SU-DHL-6 (cell line): ENCODE measurements at regions not wholly inside any gene's neighbourhood (a gene's known extent, or its start where the extent isn't known, plus 50 kb on each side); places are given as distances from the start of the nearest gene placed in this dataset.

Source experiments
- H2AFZ ChIP-seq: fragments of 200-600 bp; sonication (generic); 2 replicates; pipeline ENCODE4 v1.6.1; 2014; ENCODE audit warnings: low read depth, mild to moderate bottlenecking, moderate library complexity, mixed read lengths, antibody characterized with exemption, low read length; ENCODE audit not compliant: severe bottlenecking
- H3F3A ChIP-seq: fragments of 200-600 bp; shearing (Covaris generic); 2 replicates; pipeline ENCODE4 v1.6.0; 2016; ENCODE audit warnings: antibody characterized with exemption, mild to moderate bottlenecking; ENCODE audit not compliant: insufficient read depth
- H3K27ac ChIP-seq: fragments of 200-600 bp; sonication (generic); 2 replicates; pipeline ENCODE4 v1.5.1; 2016; ENCODE audit warnings: low read depth, mild to moderate bottlenecking, low read length, moderate library complexity, mixed read lengths
- H3K27me3 ChIP-seq: fragments of 200-600 bp; sonication (generic), shearing (Covaris generic); 2 replicates; pipeline ENCODE4 v1.6.0; 2014; ENCODE audit warnings: mild to moderate bottlenecking, low read length
- H3K36me3 ChIP-seq: fragments of 200-600 bp; sonication (generic); 2 replicates; pipeline ENCODE4 v1.6.1; 2014; ENCODE audit warnings: mild to moderate bottlenecking, low read length, mixed read lengths
- H3K4me2 ChIP-seq: fragments of 300-600, 200-600 bp; shearing (Covaris generic), sonication (generic); 2 replicates; pipeline ENCODE4 v1.6.0; 2014; ENCODE audit warnings: low read length, low read depth, mild to moderate bottlenecking; ENCODE audit not compliant: poor library complexity, severe bottlenecking
- H3K4me3 ChIP-seq: fragments of 200-600 bp; sonication (generic); 2 replicates; pipeline ENCODE4 v1.5.1; 2014; ENCODE audit warnings: antibody characterized with exemption, low read length, mild to moderate bottlenecking, mixed read lengths; ENCODE audit not compliant: insufficient read depth, poor library complexity, severe bottlenecking
- H3K79me2 ChIP-seq: fragments of 200-600 bp; sonication (generic); 2 replicates; pipeline ENCODE4 v1.6.1; 2014; ENCODE audit warnings: mild to moderate bottlenecking, low read length, moderate library complexity; ENCODE audit not compliant: insufficient read depth
- H3K9ac ChIP-seq: fragments of 200-600 bp; sonication (generic); 2 replicates; pipeline ENCODE4 v1.7.0; 2014; ENCODE audit warnings: mild to moderate bottlenecking, low read length
- H3K9me2 ChIP-seq: fragments of 200-600 bp; sonication (generic); replicated peaks from 2 replicates; pipeline ENCODE4 v1.6.1; 2014; ENCODE audit warnings: low read length; ENCODE audit not compliant: insufficient read depth
- H3K9me3 ChIP-seq: fragments of 200-600 bp; sonication (generic); 2 replicates; pipeline ENCODE4 v1.6.1; 2014; ENCODE audit warnings: low read length, mixed read lengths; ENCODE audit not compliant: insufficient read depth
- H4K20me1 ChIP-seq: fragments of 200-600 bp; sonication (generic); 2 replicates; pipeline ENCODE4 v1.6.1; 2014; ENCODE audit warnings: low read depth, mild to moderate bottlenecking, antibody characterized with exemption, low read length, moderate library complexity, mixed read lengths
- EZH2phosphoT487 ChIP-seq: fragments of 200-600 bp; sonication (generic), shearing (Covaris generic); conservative IDR thresholded peaks from 2 replicates; pipeline ENCODE4 v1.6.1; 2018; ENCODE audit warnings: mild to moderate bottlenecking, antibody characterized with exemption, low read length, moderate library complexity, mixed read lengths
- TF ChIP-seq, protein P1 (sequence below): fragments of 200-600 bp; sonication (generic); IDR thresholded peaks from one replicate; pipeline ENCODE4 v1.5.1; 2017; ENCODE audit warnings: antibody characterized with exemption, mild to moderate bottlenecking, low read length, moderate library complexity; ENCODE audit not compliant: insufficient read depth, poor library complexity, severe bottlenecking

DNA sequence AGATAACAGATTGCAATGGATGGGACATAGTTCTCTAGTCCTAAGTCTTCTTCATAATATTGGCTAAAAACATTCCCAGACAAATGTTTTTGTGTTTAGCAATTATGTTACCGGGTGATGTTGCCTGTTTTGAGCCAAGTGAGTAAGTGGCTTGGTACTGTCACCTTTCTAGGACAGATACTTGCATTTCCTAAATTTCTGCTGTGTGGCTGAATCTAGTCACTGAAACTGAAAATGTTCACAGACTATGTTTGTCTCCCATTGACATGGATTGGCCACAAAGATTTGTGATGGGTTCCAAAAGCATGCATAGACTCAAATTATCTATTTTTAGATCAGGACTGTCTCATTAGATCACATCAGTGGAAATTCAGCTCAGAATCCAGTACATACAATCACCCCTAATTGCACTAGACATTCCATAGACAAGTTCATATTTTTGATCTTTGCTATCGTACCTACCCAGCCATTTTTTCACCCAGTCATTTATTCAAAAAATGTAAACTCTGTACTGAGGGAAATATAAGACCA, 1222.1 kb upstream of the AUTS2 start:
- no peaks in the 10 kb centered on the region for H3F3A ChIP-seq
- H3K36me3 ChIP-seq, result no peaks in the 10 kb centered on the region
- no peak overlapping the region for H3K27ac ChIP-seq
- no peaks in the 10 kb centered on the region for H3K79me2 ChIP-seq
- H3K4me2 ChIP-seq, result no peak overlapping the region
- H3K27me3 ChIP-seq, result no peaks in the 10 kb centered on the region; the same call in 1 of the 2 replicates
- no peak overlapping the region for H3K4me3 ChIP-seq
- H3K9ac ChIP-seq, result no peak overlapping the region
- peaks cover 4% of the 10 kb centered on the region; the same call in 1 of the 2 replicates for H3K9me3 ChIP-seq
- H2AFZ ChIP-seq, result no peak overlapping the region
- no peaks in the 10 kb centered on the region for H3K9me2 ChIP-seq
- TF ChIP-seq EZH2phosphoT487, result no peak
- TF ChIP-seq, protein P1, sequence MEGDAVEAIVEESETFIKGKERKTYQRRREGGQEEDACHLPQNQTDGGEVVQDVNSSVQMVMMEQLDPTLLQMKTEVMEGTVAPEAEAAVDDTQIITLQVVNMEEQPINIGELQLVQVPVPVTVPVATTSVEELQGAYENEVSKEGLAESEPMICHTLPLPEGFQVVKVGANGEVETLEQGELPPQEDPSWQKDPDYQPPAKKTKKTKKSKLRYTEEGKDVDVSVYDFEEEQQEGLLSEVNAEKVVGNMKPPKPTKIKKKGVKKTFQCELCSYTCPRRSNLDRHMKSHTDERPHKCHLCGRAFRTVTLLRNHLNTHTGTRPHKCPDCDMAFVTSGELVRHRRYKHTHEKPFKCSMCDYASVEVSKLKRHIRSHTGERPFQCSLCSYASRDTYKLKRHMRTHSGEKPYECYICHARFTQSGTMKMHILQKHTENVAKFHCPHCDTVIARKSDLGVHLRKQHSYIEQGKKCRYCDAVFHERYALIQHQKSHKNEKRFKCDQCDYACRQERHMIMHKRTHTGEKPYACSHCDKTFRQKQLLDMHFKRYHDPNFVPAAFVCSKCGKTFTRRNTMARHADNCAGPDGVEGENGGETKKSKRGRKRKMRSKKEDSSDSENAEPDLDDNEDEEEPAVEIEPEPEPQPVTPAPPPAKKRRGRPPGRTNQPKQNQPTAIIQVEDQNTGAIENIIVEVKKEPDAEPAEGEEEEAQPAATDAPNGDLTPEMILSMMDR, result no peak
- H4K20me1 ChIP-seq, result no peaks in the 10 kb centered on the region

DNA sequence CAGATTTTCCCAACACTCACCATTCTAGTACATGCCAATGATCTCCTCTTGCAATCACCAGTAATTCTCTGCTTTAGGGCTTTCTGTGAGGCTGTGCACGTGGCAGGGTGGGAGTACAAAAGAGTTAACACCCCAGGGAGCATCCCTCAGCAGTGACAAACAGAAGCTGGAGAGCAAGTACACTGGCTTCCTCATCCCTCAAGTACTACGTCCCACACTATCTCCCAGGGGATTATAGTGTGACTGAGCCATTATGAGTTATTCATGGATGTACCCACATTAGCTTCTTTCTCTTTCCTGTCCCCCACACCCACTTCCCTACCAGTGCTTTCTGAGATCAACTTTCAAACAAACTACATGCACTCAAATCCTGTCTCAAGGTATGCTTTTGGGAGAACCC, 1216.5 kb upstream of the AUTS2 start:
- Histone ChIP-seq H3K79me2 (no peaks in the 10 kb centered on the region), H3K9ac (no peak overlapping the region), H4K20me1 (no peaks in the 10 kb centered on the region), H2AFZ (no peak overlapping the region), H3F3A (no peaks in the 10 kb centered on the region), H3K4me2 (no peak overlapping the region), H3K27me3 (no peaks in the 10 kb centered on the region), H3K36me3 (no peaks in the 10 kb centered on the region), H3K9me2 (no peaks in the 10 kb centered on the region), H3K27ac (no peak overlapping the region), H3K4me3 (no peak overlapping the region), H3K9me3 (no peaks in the 10 kb centered on the region)
- no peak for TF ChIP-seq EZH2phosphoT487
- TF ChIP-seq, protein P1, result no peak

DNA sequence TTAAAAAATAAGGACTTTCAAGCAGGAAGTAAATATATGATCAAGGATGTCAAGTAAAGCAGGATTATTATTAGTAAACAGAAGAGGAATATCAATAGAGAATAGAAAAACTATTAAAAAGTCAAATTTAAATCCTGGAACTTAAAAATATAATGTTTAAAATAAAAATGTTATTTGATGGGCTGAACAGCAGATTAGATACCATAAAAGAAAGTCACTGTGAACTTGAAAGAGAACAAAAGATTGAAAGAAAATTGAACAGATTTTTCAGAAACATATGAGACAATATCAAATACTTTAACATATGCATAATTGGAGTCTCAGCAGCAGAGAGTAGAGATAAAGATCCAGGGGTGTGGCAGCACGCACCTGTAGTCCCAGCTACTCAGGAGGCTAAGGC, 1213.7 kb upstream of the AUTS2 start:
- Histone ChIP-seq H3K9ac (no peak overlapping the region), H3F3A (no peaks in the 10 kb centered on the region), H4K20me1 (no peaks in the 10 kb centered on the region), H3K27me3 (no peaks in the 10 kb centered on the region), H3K27ac (no peak overlapping the region), H3K4me3 (no peak overlapping the region), H3K4me2 (no peak overlapping the region), H2AFZ (no peak overlapping the region), H3K9me3 (0 out of 2 replicates have a peak, but pooled peaks cover 3% of the 10 kb centered on the region), H3K36me3 (no peaks in the 10 kb centered on the region), H3K79me2 (no peaks in the 10 kb centered on the region), H3K9me2 (no peaks in the 10 kb centered on the region)
- TF ChIP-seq EZH2phosphoT487, result no peak
- TF ChIP-seq, protein P1, result no peak
